Stimulated activated CD8-positive, alpha-beta memory T cell treated with anti-CD3 and anti-CD28 coated beads, Interleukin-15, amount 100 ng/mL, for 4 hours (primary cell): ENCODE measurements at regions not wholly inside any gene's neighbourhood (a gene's known extent, or its start where the extent isn't known, plus 50 kb on each side); places are given as distances from the start of the nearest gene placed in this dataset.

Source experiments
- DNase-seq, 2 donors: peaks; one replicate each; pipeline ENCODE4 v3.0.0-alpha.2; 2020; ENCODE audit warnings: low read depth in 2 of 2

DNA sequence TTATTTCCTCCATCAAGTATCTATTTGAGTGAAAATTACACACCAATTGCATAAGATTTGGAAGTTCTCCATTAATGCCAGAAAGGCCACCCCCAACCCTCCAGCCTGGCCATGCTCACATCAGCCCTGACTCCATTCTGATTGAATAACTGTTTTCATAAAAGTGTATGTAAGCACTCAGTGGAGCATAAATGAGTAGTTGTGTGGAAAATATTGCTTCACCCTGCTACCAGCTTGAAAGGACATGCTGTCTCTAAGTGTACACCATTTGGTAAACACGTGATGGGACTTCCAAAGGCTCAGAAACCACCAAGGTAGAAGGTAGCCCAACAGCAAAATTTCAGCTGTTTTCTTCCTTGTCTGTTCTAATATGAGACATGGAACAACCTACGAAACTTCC is 393.8 kb downstream of the ZNF385D start:
- DNase-seq: no peak

DNA sequence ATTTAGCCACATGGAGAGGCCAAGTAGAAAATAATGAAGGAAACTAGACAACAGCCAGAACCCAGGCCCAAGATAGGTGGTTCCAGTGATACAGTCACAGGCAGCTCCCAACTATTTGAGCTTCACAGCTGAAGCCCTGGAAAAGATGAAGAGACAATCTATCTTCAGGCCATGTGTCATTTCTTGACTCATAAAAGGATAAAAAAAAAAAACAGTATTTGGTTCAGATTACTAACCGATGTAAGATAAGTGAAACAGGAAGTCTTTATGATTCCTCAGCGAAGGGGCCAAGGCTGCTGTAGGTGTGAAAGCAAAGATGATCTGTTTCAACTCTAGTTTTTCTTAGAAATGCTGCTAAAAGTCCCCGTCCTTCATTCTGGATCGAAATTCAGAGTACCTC is 394.6 kb downstream of the ZNF385D start:
- DNase-seq: no peak

DNA sequence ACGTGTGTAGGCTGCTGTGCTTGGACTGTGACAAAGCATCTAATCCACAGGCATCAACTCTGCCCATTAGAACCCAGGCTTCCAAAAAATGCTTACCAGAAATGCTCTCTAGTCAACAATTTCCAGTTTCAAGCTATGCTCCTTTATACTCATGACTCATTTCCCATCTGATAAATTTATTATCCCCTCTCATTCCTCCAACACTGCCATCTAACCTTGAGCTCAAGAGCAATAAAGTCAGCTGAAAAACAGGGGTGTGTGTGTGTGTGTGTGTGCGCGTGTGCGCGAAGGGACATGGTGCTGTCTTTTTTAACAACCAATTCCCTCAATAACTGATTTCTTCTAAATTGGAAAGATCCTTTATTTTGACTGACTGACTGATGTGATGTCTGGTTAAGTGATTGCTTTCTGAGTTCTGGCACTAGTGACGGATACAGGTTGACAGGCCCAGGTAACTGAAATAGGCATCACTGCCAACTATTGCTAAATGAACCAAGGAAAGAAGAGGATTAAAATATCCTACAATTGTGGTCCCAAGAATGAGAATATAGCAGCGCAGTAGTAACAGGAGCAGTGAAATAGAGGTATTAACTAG is 405.5 kb downstream of the ZNF385D start:
- DNase-seq: no peak

DNA sequence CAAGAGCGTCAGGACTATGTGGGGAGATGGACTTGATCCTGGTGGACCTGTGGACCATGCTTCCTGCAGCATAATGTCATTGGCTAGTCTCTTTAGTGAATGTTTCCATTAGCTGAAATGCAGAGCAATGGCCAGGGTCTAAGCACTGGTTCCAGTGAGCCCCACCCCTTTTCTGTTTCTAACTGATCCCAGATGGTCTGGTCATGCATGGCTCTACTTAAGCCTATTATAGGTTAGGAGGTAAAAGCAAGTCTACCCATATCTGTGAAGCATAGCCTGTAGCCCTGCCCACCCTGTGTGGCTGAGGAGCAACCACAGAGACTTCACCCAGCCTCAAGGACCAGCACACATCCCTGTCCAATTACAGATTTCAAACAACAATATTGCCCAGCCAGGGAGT is 419.2 kb downstream of the ZNF385D start:
- no peak for DNase-seq

DNA sequence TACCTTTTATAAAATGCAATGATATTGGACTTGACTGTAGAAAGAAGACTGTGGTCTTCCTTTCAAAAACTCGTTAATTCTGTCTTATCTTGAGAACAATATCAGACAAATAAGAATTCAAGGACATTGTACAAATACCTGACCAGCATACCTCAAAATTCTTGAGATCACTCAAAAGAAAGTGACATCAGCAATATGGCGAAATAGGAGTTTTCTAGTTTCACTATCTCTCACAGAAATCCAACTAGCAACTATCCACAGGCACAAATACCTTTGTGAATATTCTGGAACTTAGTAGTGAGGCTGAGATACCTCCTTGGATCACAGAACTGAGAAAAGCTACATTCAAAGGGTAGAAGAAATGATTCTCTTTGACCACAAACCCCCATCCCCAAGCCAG is 419.7 kb downstream of the ZNF385D start:
- no peak for DNase-seq

DNA sequence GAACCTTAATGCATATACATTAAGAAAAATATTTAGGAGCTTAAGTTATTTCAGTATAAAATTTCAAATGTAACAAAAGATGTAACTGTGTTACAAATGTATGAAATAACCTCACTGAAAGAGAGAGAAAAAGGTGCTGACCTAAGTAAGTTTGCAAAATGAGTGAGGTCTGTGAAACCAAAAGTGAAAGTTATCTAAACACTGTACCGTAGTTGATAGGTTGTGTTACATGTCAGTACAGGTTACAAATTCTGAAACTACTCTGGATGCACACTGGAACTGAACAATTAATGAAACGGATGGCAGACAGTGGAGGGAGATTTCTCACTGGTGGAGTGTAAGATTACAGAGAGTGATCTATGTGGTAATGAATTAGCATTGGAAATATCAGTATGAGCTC is 420.7 kb downstream of the ZNF385D start:
- DNase-seq: no peak

DNA sequence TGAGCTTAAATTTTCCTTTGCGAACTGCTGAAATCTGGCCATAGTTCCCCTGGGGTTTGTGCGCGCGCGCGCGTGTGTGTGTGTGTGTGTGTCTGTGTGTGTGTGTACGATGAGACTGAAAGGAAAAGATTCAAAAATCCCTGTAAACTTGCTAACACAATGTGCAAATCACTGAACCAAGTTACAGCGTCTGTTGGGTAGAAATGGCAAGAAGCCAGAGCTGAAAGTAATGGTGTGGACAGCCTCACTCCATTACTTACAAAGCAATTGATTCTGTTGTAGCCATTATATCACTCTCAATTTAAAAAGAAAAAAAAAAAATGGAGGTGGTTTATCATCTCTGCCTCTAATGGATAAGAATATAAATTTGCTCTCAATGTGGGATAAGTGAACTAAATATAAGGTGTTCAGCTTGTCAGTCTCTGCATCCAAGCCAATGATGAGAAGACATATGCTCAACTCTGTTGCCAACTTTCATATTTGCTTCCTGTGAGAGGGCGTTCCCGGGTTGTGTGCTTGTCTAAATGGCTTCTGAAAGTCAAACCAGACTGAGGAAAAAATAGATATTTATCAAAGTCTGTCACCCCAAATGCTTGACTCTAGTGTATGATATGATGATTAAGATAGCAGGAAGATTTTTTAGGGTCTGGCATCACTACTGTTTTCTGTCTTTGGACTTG is 422.2 kb downstream of the ZNF385D start:
- DNase-seq: no peak

DNA sequence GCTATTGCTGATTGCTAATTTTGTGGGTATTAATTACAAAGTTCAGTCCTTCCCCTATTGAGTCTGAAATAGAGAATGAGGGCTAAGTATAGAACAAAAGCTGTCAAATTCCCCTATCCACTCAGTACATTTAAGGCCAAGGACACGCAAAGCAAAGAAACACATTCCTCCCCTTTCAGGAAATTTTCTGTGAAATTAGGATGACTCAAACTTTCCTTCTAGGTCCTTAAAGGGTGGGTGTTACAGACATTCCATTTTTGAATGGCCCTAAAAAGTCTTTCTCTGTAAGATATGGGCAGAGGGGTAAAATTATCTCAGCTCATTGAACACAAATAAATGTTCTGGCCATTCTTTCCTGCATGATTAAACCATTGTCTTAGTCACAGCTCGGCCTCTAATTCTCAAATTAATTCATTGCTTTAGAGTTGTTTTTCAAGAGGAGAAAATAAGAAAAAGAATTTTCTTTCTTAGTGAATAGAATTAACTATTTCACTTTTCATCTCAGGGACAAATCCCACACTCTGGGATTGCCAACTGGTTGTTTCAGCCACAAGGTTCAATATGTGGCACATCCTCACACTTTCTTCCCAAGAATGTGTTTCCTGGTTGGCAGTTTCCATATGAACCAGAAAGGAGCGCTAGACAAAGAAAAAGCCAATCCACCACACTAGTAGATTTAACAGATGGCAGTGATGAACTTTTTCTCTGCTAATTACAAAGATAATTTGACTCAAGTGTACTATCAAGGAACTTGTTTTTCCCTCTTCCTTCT is 424.1 kb downstream of the ZNF385D start:
- no peak for DNase-seq

DNA sequence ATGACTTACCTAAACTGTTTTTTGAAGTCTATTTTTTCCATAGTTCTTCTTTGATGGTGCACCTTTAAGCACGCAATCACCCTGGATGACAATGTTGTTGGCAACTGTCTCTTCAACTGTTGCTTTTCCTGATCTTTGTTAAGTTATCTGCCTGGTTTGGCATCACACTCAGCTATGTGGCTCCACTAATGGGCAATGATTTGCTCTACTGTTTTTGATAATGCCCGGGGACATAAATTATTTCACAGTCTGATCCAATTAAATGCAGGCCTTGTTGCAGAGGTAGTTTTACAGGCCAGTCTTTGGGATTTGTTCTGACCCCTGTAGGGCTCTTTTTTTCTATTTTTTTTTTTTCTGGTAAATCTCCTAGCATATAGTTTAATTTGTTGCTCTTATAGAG is 436.3 kb downstream of the ZNF385D start:
- DNase-seq: no peak

DNA sequence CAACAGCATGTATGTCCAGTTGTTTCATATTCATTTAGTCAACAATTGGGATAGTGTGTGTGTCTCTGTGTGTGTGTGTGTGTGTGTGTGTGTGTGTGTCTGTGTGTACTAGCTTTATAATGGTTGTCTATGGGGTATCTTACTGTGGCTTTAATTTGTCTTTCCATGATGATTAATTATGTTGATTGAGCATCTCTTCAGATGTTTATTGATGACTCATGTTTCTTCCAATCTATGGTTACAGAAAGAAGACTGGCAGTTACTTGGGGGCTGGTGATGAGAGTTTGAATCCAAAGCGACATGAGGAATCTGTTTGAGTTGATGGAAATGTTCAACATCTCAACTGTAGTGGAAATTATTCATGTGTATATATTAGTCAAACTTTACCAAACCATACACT is 440.1 kb downstream of the ZNF385D start:
- no peak for DNase-seq

DNA sequence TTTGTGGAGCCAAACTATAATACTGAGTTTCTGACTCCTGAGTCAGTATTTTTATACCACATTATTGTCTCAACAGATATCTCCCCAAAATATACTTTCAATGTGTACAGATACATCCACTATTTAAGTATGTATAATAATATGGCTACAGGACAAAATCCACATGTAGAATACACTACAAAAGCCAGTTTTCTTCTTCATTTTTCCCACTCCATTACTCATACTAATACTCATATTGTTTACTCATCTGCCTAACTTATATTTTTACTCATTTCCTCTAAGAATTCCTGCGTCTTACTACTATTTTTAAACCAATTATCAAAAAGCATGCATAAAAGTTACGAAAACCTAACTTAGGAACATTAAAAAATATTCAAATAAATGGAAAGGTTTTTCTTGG is 440.8 kb downstream of the ZNF385D start:
- no peak for DNase-seq

DNA sequence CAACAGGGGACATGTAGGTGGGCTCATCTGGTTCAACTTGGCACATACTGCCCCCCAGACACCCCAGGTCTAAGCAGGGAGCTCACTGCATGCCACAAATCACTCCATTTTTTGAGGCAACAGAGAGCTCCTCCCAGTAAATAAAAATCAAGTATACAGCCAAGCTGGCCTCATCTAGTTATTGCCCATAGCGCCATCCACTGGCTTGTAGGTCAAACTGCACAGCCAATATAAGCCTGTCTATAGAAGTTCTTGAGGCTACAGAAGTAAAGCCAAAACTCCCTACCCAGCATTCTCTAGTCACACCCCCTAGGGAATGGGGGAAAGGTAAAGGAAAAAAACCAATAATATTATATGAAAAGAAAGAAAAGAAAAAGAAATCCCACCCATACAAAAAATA is 453.7 kb downstream of the ZNF385D start:
- no peak for DNase-seq

DNA sequence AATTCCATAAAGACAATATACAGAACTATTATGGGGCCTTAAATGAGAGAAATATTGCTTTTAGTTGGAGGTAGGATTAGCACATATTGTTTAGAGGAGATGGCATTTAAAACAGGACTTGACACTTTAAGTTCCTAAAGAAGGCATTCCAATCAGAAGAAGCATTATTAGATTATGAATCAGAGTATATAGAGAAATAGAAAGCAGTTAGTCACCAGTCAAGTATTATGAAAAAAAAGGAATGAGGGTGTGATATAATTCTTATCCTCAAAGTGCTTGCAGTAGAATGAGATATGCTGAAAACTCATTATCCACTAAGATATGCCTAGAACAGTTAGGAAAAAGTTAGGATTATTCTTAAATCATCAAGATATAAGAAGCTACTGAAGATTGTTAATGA is 456.2 kb downstream of the ZNF385D start:
- no peak for DNase-seq

DNA sequence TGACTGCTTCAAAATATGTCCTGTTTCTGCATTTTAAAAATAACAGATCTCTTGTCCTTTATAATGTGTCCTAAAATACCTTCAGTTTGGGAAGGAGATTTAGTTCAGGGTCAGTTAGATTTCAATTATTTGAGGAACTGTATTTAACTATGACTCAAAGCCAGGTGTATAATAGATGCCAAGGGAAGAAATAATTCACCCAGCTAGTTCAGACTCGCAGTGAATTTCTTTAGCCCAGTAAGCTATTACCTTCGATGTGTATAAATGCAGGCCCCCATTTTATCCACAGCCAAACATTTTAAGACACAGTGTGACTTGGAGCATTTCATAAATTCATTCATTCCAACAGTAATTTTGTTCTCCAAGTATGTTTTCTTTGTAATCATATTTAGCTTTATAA is 458.0 kb downstream of the ZNF385D start:
- no peak for DNase-seq

DNA sequence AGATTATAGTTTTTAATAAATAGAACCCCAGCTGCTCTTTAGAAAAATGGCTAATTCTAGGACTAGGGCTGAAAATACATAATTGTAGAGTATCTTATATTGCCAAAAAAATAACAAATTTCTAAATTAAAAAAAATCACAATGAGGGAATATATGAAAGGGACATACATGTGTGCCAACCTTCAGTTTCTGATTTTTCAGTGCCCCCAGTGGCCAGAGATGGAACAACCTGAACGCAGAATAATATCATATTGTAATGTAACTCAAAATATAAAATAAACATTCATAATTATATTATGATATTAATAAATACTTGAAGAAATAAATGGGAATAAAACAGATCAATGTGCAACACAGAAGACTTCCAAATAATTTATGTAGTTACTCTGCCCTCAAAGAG is 460.5 kb downstream of the ZNF385D start:
- DNase-seq: no peak

DNA sequence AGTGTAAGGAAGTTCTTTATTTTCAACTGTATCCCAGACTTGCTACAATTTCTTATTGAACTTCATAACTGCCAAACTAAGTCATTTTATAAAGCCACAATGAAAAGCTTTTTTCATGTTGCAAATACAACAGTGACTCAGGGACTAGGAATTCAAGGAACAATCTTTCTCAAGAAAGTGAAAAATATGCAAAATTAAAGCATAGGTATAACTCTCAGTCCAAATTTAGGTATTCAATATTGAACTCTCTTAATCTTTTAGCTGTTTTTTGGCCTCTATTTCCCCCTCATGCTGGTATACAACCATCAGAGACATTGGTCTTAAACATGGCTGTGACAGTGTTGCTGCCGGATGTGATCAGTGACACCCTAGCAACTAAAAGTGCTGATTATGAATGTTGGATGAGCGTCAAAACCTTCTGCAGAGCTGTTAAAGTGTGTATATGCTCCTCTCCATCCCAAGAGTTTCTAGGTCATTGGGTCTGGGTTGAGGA is 476.9 kb downstream of the ZNF385D start:
- DNase-seq: no peak

DNA sequence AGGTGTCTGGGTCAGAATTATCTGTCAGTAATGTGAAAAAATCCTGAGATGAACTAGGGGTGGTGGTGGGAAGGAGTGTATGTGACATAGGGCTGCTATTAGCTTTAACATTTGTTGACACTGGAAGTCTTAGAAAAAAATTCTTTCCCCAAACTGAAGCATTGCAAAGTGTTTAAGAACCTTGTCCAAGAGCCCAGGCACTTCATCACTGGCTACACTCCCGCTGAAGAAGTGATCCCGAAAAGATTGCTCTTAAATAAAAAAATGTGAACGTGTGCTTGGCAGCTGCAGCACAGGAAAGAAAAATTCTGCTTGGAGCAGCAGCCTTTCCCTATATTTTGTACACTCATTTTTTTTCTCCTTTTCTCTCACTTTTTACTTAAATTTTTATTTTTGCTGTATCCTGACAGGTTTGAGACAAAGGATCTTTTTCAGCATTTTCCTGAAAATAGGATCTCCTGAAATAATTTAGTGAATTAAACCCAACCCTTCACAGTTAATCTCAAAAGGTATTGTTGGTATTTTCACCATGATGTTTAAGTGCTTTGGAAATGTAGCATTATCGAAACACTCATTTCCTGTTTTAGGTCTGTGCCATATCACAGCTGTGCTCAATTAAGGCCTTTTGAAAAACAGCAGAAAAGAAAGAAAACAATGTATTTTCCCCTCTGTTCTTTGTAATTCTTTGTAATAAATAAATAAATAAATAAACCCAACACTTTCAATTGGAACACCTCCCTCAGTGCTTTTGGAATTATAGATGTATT is 477.6 kb downstream of the ZNF385D start:
- DNase-seq: no peak

DNA sequence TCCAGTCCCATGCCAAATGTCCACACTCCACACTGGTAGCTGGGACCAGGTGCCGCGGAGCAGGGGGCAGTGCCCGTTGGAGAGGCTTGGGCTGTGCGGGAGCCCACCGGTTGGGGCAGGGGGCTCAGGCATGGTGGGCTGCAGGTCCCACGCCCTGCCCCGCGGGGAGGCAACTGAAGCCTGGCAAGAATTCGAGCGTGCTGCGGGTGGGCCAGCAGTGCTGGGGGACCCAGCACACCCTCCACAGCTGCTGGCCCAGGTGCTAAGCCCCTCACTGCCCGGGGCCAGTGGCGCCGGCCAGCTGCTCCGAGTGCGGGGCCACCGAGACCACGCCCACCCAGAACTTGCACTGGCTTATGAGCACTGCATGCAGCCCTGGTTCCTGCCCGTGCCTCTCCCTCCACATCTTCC is 479.4 kb downstream of the ZNF385D start:
- no peak for DNase-seq

DNA sequence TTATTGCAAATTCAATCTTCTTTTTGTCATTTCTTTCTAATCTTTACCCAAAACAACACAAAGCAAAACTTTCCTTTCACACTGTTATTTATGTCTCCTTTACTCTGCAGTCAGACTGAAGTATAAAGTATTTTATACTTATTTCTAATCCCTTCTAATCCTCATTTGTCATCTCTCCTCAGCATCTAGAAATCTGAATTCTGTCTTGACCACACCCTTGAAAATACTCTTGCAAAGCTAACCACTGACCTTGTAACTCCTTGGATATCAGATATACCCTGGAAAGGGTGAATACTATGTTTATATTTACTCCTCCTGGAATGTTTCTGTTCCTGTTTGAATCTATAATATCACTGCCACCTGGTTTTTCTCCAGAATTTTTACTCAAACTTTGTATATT is 481.1 kb downstream of the ZNF385D start:
- no peak for DNase-seq

DNA sequence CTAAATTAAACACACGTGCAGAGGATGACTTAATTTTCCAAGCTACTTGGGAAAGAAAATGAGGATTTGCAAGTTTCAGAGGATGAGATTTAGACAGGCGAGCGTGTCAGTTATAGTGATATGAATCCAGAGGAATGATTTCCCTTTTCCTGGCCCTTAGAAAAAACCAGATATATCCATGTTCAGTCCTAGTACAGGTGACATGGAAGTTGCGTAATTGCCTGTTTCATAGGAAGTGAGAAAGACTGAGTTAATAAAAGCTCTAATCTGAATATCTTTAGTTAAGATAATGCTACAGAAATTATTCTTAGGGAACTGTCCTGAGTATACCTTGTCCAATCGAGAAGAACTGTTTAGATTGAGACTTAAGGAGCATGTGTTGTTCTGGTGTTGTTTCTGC is 490.5 kb downstream of the ZNF385D start:
- no peak for DNase-seq

DNA sequence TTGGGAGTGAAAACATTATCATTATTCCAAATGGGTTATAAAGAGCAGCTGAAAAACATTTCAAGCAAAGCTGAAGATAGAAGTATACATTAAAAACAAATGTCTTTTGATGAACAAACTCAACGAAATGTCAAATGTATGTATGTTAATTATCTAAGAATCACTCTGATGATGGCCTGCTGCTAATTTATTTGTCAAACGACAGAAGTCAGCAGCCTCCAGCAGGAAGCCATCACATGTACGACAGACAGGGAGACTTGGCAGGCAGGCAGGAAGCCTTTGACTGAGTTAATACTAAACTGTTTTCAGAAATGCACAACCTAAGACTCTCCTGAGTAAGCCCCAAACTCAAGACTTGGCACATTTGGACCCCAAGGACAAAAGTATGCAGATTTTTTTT is 491.1 kb downstream of the ZNF385D start:
- DNase-seq: no peak

DNA sequence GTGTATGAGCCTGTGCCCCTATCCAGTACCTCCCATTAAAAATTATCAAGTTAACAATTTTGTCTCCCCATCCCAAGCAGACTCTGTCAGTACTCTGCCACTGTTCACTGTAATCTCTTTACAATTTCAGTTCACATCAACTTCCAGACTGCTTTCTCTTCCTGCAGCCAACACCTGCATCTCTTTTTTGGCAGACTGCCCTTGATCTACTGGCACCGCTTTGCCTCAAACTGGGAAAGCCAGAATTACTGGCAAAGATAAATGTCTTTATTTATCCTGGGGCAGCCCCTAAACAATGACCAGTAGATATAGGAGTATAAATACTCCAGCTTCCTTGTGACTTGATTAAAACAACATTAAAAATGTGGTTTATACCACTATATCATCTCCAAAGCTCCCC is 494.1 kb downstream of the ZNF385D start:
- DNase-seq: no peak
